PC-3 (cell line): ENCODE measurements at regions not wholly inside any gene's neighbourhood (a gene's known extent, or its start where the extent isn't known, plus 50 kb on each side); places are given as distances from the start of the nearest gene placed in this dataset.

ENCODE experiments used
- ATAC-seq: fragments of 200-7000 bp; cut with Tn5 transposase; 2 replicates; pipeline ENCODE4 v1.9.1; 2020; ENCODE audit warnings: mild to moderate bottlenecking, moderate library complexity
- BruUV-seq: library from RNA; stranded (reverse); fragments of 400-500 nt; replicated peaks from 2 replicates; lab custom pipeline; 2021; lab: Mats Ljungman, UMichigan
- CTCF ChIA-PET: fragments of 300-600 bp; sonication (Branson Sonifier 250); formaldehyde crosslinking; loops from one replicate; lab custom pipeline; 2022; ENCODE audit warnings: antibody characterized with exemption; lab: Charles Lee
- POLR2A ChIA-PET: fragments of 300-600 bp; sonication (Branson Sonifier 250); formaldehyde crosslinking; loops from one replicate; lab custom pipeline; 2022; ENCODE audit warnings: antibody characterized with exemption; ENCODE audit not compliant: unreplicated experiment; lab: Charles Lee
- DNase-seq: peaks from one replicate; pipeline ENCODE4 v3.0.0-alpha.2; 2015
- H2AFZ ChIP-seq: fragments of 300-600 bp; sonication (generic); 2 replicates; pipeline ENCODE4 v1.6.0; 2016; ENCODE audit warnings: antibody characterized with exemption, low read length
- H3F3A ChIP-seq: fragments of 300-600 bp; sonication (generic); one replicate; pipeline ENCODE4 v1.6.0; 2017; ENCODE audit warnings: antibody characterized with exemption, low read length, control low read depth, mild to moderate bottlenecking; ENCODE audit not compliant: unreplicated experiment
- H3K27ac ChIP-seq: fragments of 300-600 bp; sonication (generic); 2 replicates; pipeline ENCODE4 v1.5.1; 2016; ENCODE audit warnings: mild to moderate bottlenecking, low read length
- H3K27me3 ChIP-seq: fragments of 300-600 bp; sonication (generic); 2 replicates; pipeline ENCODE4 v1.6.1; 2016; ENCODE audit warnings: low read length, mixed read lengths
- H3K36me3 ChIP-seq: fragments of 300-600 bp; sonication (generic); 2 replicates; pipeline ENCODE4 v1.6.1; 2016; ENCODE audit warnings: low read depth, mixed run types, low read length, mixed read lengths
- H3K4me1 ChIP-seq: fragments of 300-600 bp; sonication (generic); 2 replicates; pipeline ENCODE4 v1.5.1; 2016; ENCODE audit warnings: low read length; ENCODE audit not compliant: insufficient read depth
- H3K4me2 ChIP-seq: fragments of 300-600 bp; sonication (generic); 2 replicates; pipeline ENCODE4 v1.6.0; 2016; ENCODE audit warnings: low read length
- H3K4me3 ChIP-seq: fragments of 300-600 bp; sonication (generic); 2 replicates; pipeline ENCODE4 v1.5.1; 2016; ENCODE audit warnings: mild to moderate bottlenecking, low read length, mixed read lengths
- H3K79me2 ChIP-seq: fragments of 300-600 bp; sonication (generic); 2 replicates; pipeline ENCODE4 v1.6.1; 2017; ENCODE audit warnings: low read length, mixed read lengths
- H3K9ac ChIP-seq: fragments of 300-600 bp; sonication (generic); 2 replicates; pipeline ENCODE4 v1.6.0; 2016; ENCODE audit warnings: mild to moderate bottlenecking, low read length
- H3K9me2 ChIP-seq: fragments of 300-600 bp; sonication (generic); replicated peaks from 2 replicates; pipeline ENCODE4 v1.6.1; 2016; ENCODE audit warnings: mixed run types, low read length, mixed read lengths
- H3K9me3 ChIP-seq: fragments of 300-600 bp; sonication (generic); 2 replicates; pipeline ENCODE4 v1.6.1; 2016; ENCODE audit warnings: low read length, mixed read lengths
- H4K20me1 ChIP-seq: fragments of 300-600 bp; sonication (generic); 2 replicates; pipeline ENCODE4 v1.6.1; 2016; ENCODE audit warnings: low read length, mixed read lengths
- CTCF ChIP-seq: fragments of 300-600 bp; sonication (generic); conservative IDR thresholded peaks from 2 replicates; pipeline ENCODE4 v1.5.1; 2017; ENCODE audit warnings: antibody characterized with exemption, low read depth, mild to moderate bottlenecking, low read length
- EZH2 ChIP-seq: fragments of 300-600 bp; sonication (generic); IDR thresholded peaks from one replicate; pipeline ENCODE4 v1.6.1; 2017; ENCODE audit warnings: antibody characterized with exemption, mild to moderate bottlenecking, low read length; ENCODE audit not compliant: unreplicated experiment
- EZH2phosphoT487 ChIP-seq: fragments of 300-600 bp; sonication (generic); IDR thresholded peaks from 2 replicates; pipeline ENCODE4 v1.6.1; 2018; ENCODE audit warnings: mild to moderate bottlenecking, antibody characterized with exemption, low read length, borderline replicate concordance
- intact Hi-C: fragments of 100-400 bp; cut with micrococcal nuclease; formaldehyde crosslinking; loops from 2 replicates; pipeline ENCODE4 v1.9.0; 2023

GRCh38 chr1:217946511-217946910 lies 315.4 kb downstream of the SPATA17 start:
- Histone ChIP-seq H3K9me3 (no peaks in the 10 kb centered on the region), H3K27ac (no peak overlapping the region), H4K20me1 (no peaks in the 10 kb centered on the region), H3K9ac (no peak overlapping the region), H3K4me3 (no peak overlapping the region), H3K36me3 (no peaks in the 10 kb centered on the region), H3F3A (no peaks in the 10 kb centered on the region), H3K4me2 (no peak overlapping the region), H3K79me2 (no peaks in the 10 kb centered on the region), H3K4me1 (peaks cover 3% of the 10 kb centered on the region; the same call in 1 of the 2 replicates), H3K27me3 (no peaks in the 10 kb centered on the region), H3K9me2 (no peaks in the 10 kb centered on the region), H2AFZ (no peak overlapping the region)
- intact Hi-C loops: no loop called here
- no TSS peak for BruUV-seq
- TF ChIP-seq CTCF: no peak
- no peak for TF ChIP-seq EZH2
- TF ChIP-seq EZH2phosphoT487: no peak
- ChIA-PET POLR2A (no interaction called here), CTCF (no interaction called here)
- DNase-seq: no peak
- no peak for ATAC-seq

GRCh38 chr1:217948741-217949140 lies 317.6 kb downstream of the SPATA17 start:
- POLR2A ChIA-PET: no interaction called here
- TF ChIP-seq EZH2phosphoT487 (no peak), CTCF (no peak), EZH2 (no peak)
- Histone ChIP-seq H3K79me2 (no peaks in the 10 kb centered on the region), H3K9ac (no peak overlapping the region), H3F3A (no peaks in the 10 kb centered on the region), H3K4me2 (no peak overlapping the region; the same call in 1 of the 2 replicates), H3K36me3 (no peaks in the 10 kb centered on the region), H3K4me1 (peaks cover 13% of the 10 kb centered on the region), H3K9me2 (no peaks in the 10 kb centered on the region), H3K27ac (no peak overlapping the region), H4K20me1 (no peaks in the 10 kb centered on the region), H3K9me3 (no peaks in the 10 kb centered on the region), H3K4me3 (no peak overlapping the region), H2AFZ (no peak overlapping the region), H3K27me3 (no peaks in the 10 kb centered on the region)
- intact Hi-C loops: no loop called here
- ATAC-seq (no peak), DNase-seq (peak; percentile 64)
- CTCF ChIA-PET: no interaction called here
- no TSS peak for BruUV-seq

- H4K20me1 ChIP-seq: no peaks in the 10 kb centered on the region
- H3K9me2 ChIP-seq: no peaks in the 10 kb centered on the region
- H3K9ac ChIP-seq: no peak overlapping the region
- H3K4me2 ChIP-seq: peak overlapping the region; percentile 44
- H3K4me3 ChIP-seq: peak overlapping the region; percentile 11; the same call in 1 of the 2 replicates
- peak overlapping the region; percentile 25; the same call in 1 of the 2 replicates for H2AFZ ChIP-seq
- H3F3A ChIP-seq: peaks cover 4% of the 10 kb centered on the region
- DNase-seq: peak; percentile 72
- intact Hi-C loops: loop anchor here (1.0 kb wide), 1 partner anchor 10 kb away; no protein-coding TSS in a partner anchor
- peaks cover 24% of the 10 kb centered on the region for H3K4me1 ChIP-seq
- no peaks in the 10 kb centered on the region for H3K79me2 ChIP-seq
- no TSS peak for BruUV-seq
- no peaks in the 10 kb centered on the region for H3K36me3 ChIP-seq
- POLR2A ChIA-PET: no interaction called here
- TF ChIP-seq EZH2 (no peak), EZH2phosphoT487 (no peak), CTCF (no peak)
- H3K27ac ChIP-seq: peak overlapping the region; percentile 52
- H3K9me3 ChIP-seq: no peaks in the 10 kb centered on the region
- no peaks in the 10 kb centered on the region for H3K27me3 ChIP-seq
- ATAC-seq: peak; percentile 70
- CTCF ChIA-PET: no interaction called here
These were observed 322.2 kb downstream of the SPATA17 start for GRCh38 chr1:217953330-217953729.
